Fibroblast of villous mesenchyme (primary cell): ENCODE measurements at regions not wholly inside any gene's neighbourhood (a gene's known extent, or its start where the extent isn't known, plus 50 kb on each side); places are given as distances from the start of the nearest gene placed in this dataset.

ENCODE experiments used
- DNase-seq: peaks from one replicate; pipeline ENCODE4 v3.0.0-alpha.2; 2010; ENCODE audit warnings: low read depth
- H3K4me3 ChIP-seq: 2 replicates; pipeline ENCODE4 v1.5.1; 2011; ENCODE audit warnings: low read depth, mild to moderate bottlenecking, low read length
- CTCF ChIP-seq: IDR thresholded peaks from 2 replicates; pipeline ENCODE4 v1.5.1; 2012; ENCODE audit warnings: low read depth, mild to moderate bottlenecking, low read length; ENCODE audit not compliant: insufficient read depth

- DNase-seq: no peak
- no peak overlapping the region for H3K4me3 ChIP-seq
- TF ChIP-seq CTCF: no peak
Measured at GRCh38 chr12:66800046-66800445, 121.2 kb upstream of the GRIP1 start.

GRCh38 chr12:66803930-66804329, 125.1 kb upstream of the GRIP1 start:
- DNase-seq: no peak
- no peak for TF ChIP-seq CTCF
- no peak overlapping the region for H3K4me3 ChIP-seq

GRCh38 chr12:66804563-66804974, 125.7 kb upstream of the GRIP1 start:
- no peak for TF ChIP-seq CTCF
- DNase-seq: no peak

GRCh38 chr12:66808606-66809005, 129.7 kb upstream of the GRIP1 start:
- no peak for DNase-seq
- H3K4me3 ChIP-seq: no peak overlapping the region
- TF ChIP-seq CTCF: no peak

More at GRCh38 chr12:66804563-66804974, 125.7 kb upstream of the GRIP1 start:
- no peak overlapping the region for H3K4me3 ChIP-seq

GRCh38 chr12:66813137-66813892, 134.4 kb upstream of the GRIP1 start:
- no peak for DNase-seq
- TF ChIP-seq CTCF: no peak
- H3K4me3 ChIP-seq: no peak overlapping the region

GRCh38 chr12:66819587-66819986, 140.7 kb upstream of the GRIP1 start:
- TF ChIP-seq CTCF: no peak
- H3K4me3 ChIP-seq: no peak overlapping the region
- no peak for DNase-seq

GRCh38 chr12:66822961-66823360, 144.1 kb upstream of the GRIP1 start:
- no peak for TF ChIP-seq CTCF
- no peak for DNase-seq
- H3K4me3 ChIP-seq: no peak overlapping the region
